Ascending aorta (tissue), 2 donors: ENCODE measurements at regions not wholly inside any gene's neighbourhood (a gene's known extent, or its start where the extent isn't known, plus 50 kb on each side); places are given as distances from the start of the nearest gene placed in this dataset.

ENCODE experiments used
- DNase-seq, 2 donors: peaks; one replicate each; pipeline ENCODE4 v3.0.0-alpha.2; 2019; ENCODE audit warnings: low spot score in 2 of 2
- H3K27ac ChIP-seq, 2 donors: fragments of 200-600 bp; sonication (generic); one replicate each; pipeline ENCODE4 v1.5.1; 2016 to 2017; ENCODE audit warnings: mild to moderate bottlenecking in 1 of 2
- H3K27me3 ChIP-seq: fragments of 200-600 bp; sonication (generic); one replicate; pipeline ENCODE4 v1.5.1; 2017
- H3K36me3 ChIP-seq, 2 donors: fragments of 200-600 bp; sonication (generic); one replicate each; pipeline ENCODE4 v1.5.1; 2016
- H3K4me1 ChIP-seq, 2 donors: fragments of 200-600 bp; sonication (generic); one replicate each; pipeline ENCODE4 v1.5.1; 2016 to 2017; ENCODE audit warnings: mild to moderate bottlenecking in 1 of 2
- H3K4me3 ChIP-seq, 2 donors: fragments of 200-600 bp; sonication (generic); one replicate each; pipeline ENCODE4 v1.5.1; 2016 to 2017; ENCODE audit warnings: mild to moderate bottlenecking in 1 of 2
- H3K9me3 ChIP-seq, 2 donors: fragments of 200-600 bp; sonication (generic); one replicate each; pipeline ENCODE4 v1.5.1; 2016
- CTCF ChIP-seq, 3 experiments: fragments of 200-600 bp in 2 of 3; fragments of 450-650 bp in 1 of 3; sonication (generic) in 2 of 3; IDR thresholded peaks; one replicate each; pipeline ENCODE4 v1.5.1; 2016 to 2019; ENCODE audit warnings: antibody characterized with exemption in 3 of 3, mild to moderate bottlenecking in 1 of 3, moderate library complexity in 1 of 3
- intact Hi-C: fragments of 100-400 bp; cut with DNase I; formaldehyde crosslinking; loops from one replicate; pipeline ENCODE4 v1.15.1; 2023

GRCh38 chr6:153814136-153814535, 224.9 kb upstream of the OPRM1 start:
- no peaks in the 10 kb centered on the region for H3K27me3 ChIP-seq
- no peaks in the 10 kb centered on the region for H3K36me3 ChIP-seq
- no peak for DNase-seq
- no peak overlapping the region for H3K4me3 ChIP-seq
- TF ChIP-seq CTCF (IDR thresholded peaks at IDR 0.05): no peak
- intact Hi-C loops: no loop called here
- no peaks in the 10 kb centered on the region for H3K4me1 ChIP-seq
- no peak overlapping the region for H3K27ac ChIP-seq
- peaks cover 7% of the 10 kb centered on the region in 2 donors for H3K9me3 ChIP-seq

- Histone ChIP-seq H3K4me1 (peaks cover 0 to 2% of the 10 kb centered on the region in 2 donors), H3K36me3 (no peaks in the 10 kb centered on the region), H3K4me3 (no peak overlapping the region), H3K27ac (no peak overlapping the region), H3K27me3 (no peaks in the 10 kb centered on the region), H3K9me3 (no peaks in the 10 kb centered on the region)
- no peak for DNase-seq
- intact Hi-C loops: no loop called here
- no peak for TF ChIP-seq CTCF (IDR thresholded peaks at IDR 0.05)
Observed at GRCh38 chr6:153804755-153805330, 234.2 kb upstream of the OPRM1 start.

- Histone ChIP-seq H3K27ac (no peak overlapping the region), H3K9me3 (no peaks in the 10 kb centered on the region), H3K36me3 (no peaks in the 10 kb centered on the region), H3K27me3 (no peaks in the 10 kb centered on the region), H3K4me1 (peaks cover 0 to 2% of the 10 kb centered on the region in 2 donors), H3K4me3 (no peak overlapping the region)
- TF ChIP-seq CTCF (IDR thresholded peaks at IDR 0.05): no peak
- no peak for DNase-seq
- intact Hi-C loops: no loop called here
Observed at GRCh38 chr6:153801917-153802316, 237.1 kb upstream of the OPRM1 start.

- Histone ChIP-seq H3K4me1 (peaks cover 0 to 2% of the 10 kb centered on the region in 2 donors), H3K36me3 (no peaks in the 10 kb centered on the region), H3K27ac (no peak overlapping the region), H3K4me3 (no peak overlapping the region), H3K9me3 (no peaks in the 10 kb centered on the region), H3K27me3 (no peaks in the 10 kb centered on the region)
- DNase-seq: no peak
- intact Hi-C loops: no loop called here
- TF ChIP-seq CTCF (IDR thresholded peaks at IDR 0.05): no peak
Observed at GRCh38 chr6:153800580-153801188, 238.4 kb upstream of the OPRM1 start.

- DNase-seq: no peak
- intact Hi-C loops: no loop called here
- TF ChIP-seq CTCF (IDR thresholded peaks at IDR 0.05): no peak
- Histone ChIP-seq H3K36me3 (no peaks in the 10 kb centered on the region), H3K9me3 (no peaks in the 10 kb centered on the region), H3K27ac (peak overlapping the region; percentile 64 to 67), H3K4me1 (peaks cover 2 to 18% of the 10 kb centered on the region in 2 donors), H3K27me3 (no peaks in the 10 kb centered on the region), H3K4me3 (no peak overlapping the region)
Observed at GRCh38 chr6:153790876-153791473, 248.1 kb upstream of the OPRM1 start.
